PC-9 (cell line): ENCODE measurements at regions not wholly inside any gene's neighbourhood (a gene's known extent, or its start where the extent isn't known, plus 50 kb on each side); places are given as distances from the start of the nearest gene placed in this dataset.

Source experiments
- BruUV-seq: library from RNA; stranded (reverse); fragments of 400-500 nt; replicated peaks from 2 replicates; lab custom pipeline; 2021; lab: Mats Ljungman, UMichigan
- CTCF ChIA-PET: fragments of 300-600 bp; sonication (Branson Sonifier 250); formaldehyde crosslinking; loops from one replicate; lab custom pipeline; 2022; ENCODE audit warnings: antibody characterized with exemption; lab: Charles Lee
- POLR2A ChIA-PET: fragments of 300-600 bp; sonication (Branson Sonifier 250); formaldehyde crosslinking; loops from one replicate; lab custom pipeline; 2022; ENCODE audit warnings: antibody characterized with exemption; ENCODE audit not compliant: unreplicated experiment; lab: Charles Lee
- DNase-seq, 2 experiments: peaks; one replicate each; pipeline versions ENCODE4 v3.0.0 to v3.0.0-alpha.2; 2015 to 2022; ENCODE audit warnings: mixed read lengths in 1 of 2
- H2AFZ ChIP-seq: fragments of 200-600 bp; sonication (generic); 2 replicates; pipeline ENCODE4 v1.8.1; 2017; ENCODE audit warnings: antibody characterized with exemption
- H3F3A ChIP-seq: fragments of 200-600 bp; sonication (generic); 2 replicates; pipeline ENCODE4 v1.8.1; 2017; ENCODE audit warnings: antibody characterized with exemption, mild to moderate bottlenecking, low read depth; ENCODE audit not compliant: insufficient read depth
- H3K27ac ChIP-seq: fragments of 200-600 bp; sonication (generic); 2 replicates; pipeline ENCODE4 v1.6.1; 2016; ENCODE audit warnings: mixed run types
- H3K27me3 ChIP-seq: fragments of 200-600 bp; sonication (generic); 2 replicates; pipeline ENCODE4 v1.6.1; 2016; ENCODE audit warnings: low read depth, mixed run types; ENCODE audit not compliant: insufficient read depth
- H3K36me3 ChIP-seq: fragments of 200-600 bp; sonication (generic); 2 replicates; pipeline ENCODE4 v1.6.1; 2016; ENCODE audit warnings: low read depth, mixed run types
- H3K4me1 ChIP-seq: fragments of 200-600 bp; sonication (generic); replicated peaks from 2 replicates; pipeline ENCODE4 v1.6.1; 2016; ENCODE audit warnings: mixed run types; ENCODE audit not compliant: insufficient read depth
- H3K4me2 ChIP-seq: fragments of 200-600 bp; sonication (generic); 2 replicates; pipeline ENCODE4 v1.6.1; 2017; ENCODE audit warnings: mixed run types
- H3K4me3 ChIP-seq: fragments of 200-600 bp; sonication (generic); 2 replicates; pipeline ENCODE4 v1.6.1; 2016; ENCODE audit warnings: mixed run types
- H3K79me2 ChIP-seq: fragments of 200-600 bp; sonication (generic); 2 replicates; pipeline ENCODE4 v1.6.1; 2017; ENCODE audit warnings: low read depth, mixed run types
- H3K9me2 ChIP-seq: fragments of 200-600 bp; sonication (generic); 2 replicates; pipeline ENCODE4 v1.8.1; 2017; ENCODE audit warnings: mild to moderate bottlenecking; ENCODE audit not compliant: insufficient read depth
- H3K9me3 ChIP-seq: fragments of 200-600 bp; sonication (generic); 2 replicates; pipeline ENCODE4 v1.8.1; 2016; ENCODE audit warnings: low read depth; ENCODE audit not compliant: insufficient read depth
- H4K20me1 ChIP-seq: fragments of 200-600 bp; sonication (generic); 2 replicates; pipeline ENCODE4 v1.8.1; 2017; ENCODE audit not compliant: insufficient read depth
- CTCF ChIP-seq: fragments of 200-600 bp; sonication (generic); conservative IDR thresholded peaks from 2 replicates; pipeline ENCODE4 v1.6.1; 2017; ENCODE audit warnings: mixed run types, antibody characterized with exemption, mild to moderate bottlenecking, moderate library complexity
- EZH2 ChIP-seq: fragments of 200-600 bp; sonication (generic); IDR thresholded peaks from 2 replicates; pipeline ENCODE4 v1.8.0; 2017; ENCODE audit warnings: antibody characterized with exemption, low read depth
- intact Hi-C: fragments of 100-400 bp; cut with micrococcal nuclease; formaldehyde crosslinking; loops from one replicate; pipeline ENCODE4 v1.10.0; 2022; ENCODE audit not compliant: unreplicated experiment

GRCh38 chr4:31365006-31365690 is 645.0 kb downstream of the PCDH7 start:
- Histone ChIP-seq H3F3A (no peaks in the 10 kb centered on the region), H3K9me2 (no peaks in the 10 kb centered on the region), H3K27me3 (no peaks in the 10 kb centered on the region), H3K36me3 (no peaks in the 10 kb centered on the region), H3K4me2 (no peak overlapping the region), H3K9me3 (no peaks in the 10 kb centered on the region), H2AFZ (no peak overlapping the region), H3K79me2 (no peaks in the 10 kb centered on the region), H3K4me3 (no peak overlapping the region), H4K20me1 (no peaks in the 10 kb centered on the region), H3K27ac (no peak overlapping the region), H3K4me1 (no peaks in the 10 kb centered on the region)
- no peak for DNase-seq
- BruUV-seq: no TSS peak
- ChIA-PET CTCF (no interaction called here), POLR2A (no interaction called here)
- no peak for TF ChIP-seq CTCF
- no peak for TF ChIP-seq EZH2
- intact Hi-C loops: no loop called here

- no peak for DNase-seq
- Histone ChIP-seq H3F3A (no peaks in the 10 kb centered on the region), H3K9me3 (no peaks in the 10 kb centered on the region), H2AFZ (no peak overlapping the region), H3K27me3 (no peaks in the 10 kb centered on the region), H3K9me2 (no peaks in the 10 kb centered on the region), H3K4me1 (no peaks in the 10 kb centered on the region), H3K36me3 (no peaks in the 10 kb centered on the region), H4K20me1 (no peaks in the 10 kb centered on the region), H3K79me2 (no peaks in the 10 kb centered on the region), H3K4me2 (no peak overlapping the region), H3K4me3 (no peak overlapping the region), H3K27ac (no peak overlapping the region)
- no TSS peak for BruUV-seq
- intact Hi-C loops: no loop called here
- CTCF ChIA-PET: no interaction called here
- no peak for TF ChIP-seq EZH2
- no peak for TF ChIP-seq CTCF
- POLR2A ChIA-PET: no interaction called here
Measured at GRCh38 chr4:31366041-31366440, 645.9 kb downstream of the PCDH7 start.

GRCh38 chr4:31370866-31371465 is 650.8 kb downstream of the PCDH7 start:
- no peaks in the 10 kb centered on the region for H3K79me2 ChIP-seq
- no peaks in the 10 kb centered on the region for H3F3A ChIP-seq
- no peak overlapping the region for H3K27ac ChIP-seq
- TF ChIP-seq EZH2: no peak
- peak; percentile 81 for TF ChIP-seq CTCF
- H3K9me2 ChIP-seq: peaks cover 4% of the 10 kb centered on the region; the same call in 1 of the 2 replicates
- H3K4me3 ChIP-seq: no peak overlapping the region
- CTCF ChIA-PET: no interaction called here
- H3K9me3 ChIP-seq: no peaks in the 10 kb centered on the region
- no peaks in the 10 kb centered on the region for H4K20me1 ChIP-seq
- POLR2A ChIA-PET: no interaction called here
- intact Hi-C loops: loop anchor here (5.0 to 10.0 kb wide), 3 partner anchors 301 to 654 kb away; no protein-coding TSS in a partner anchor
- no peaks in the 10 kb centered on the region for H3K36me3 ChIP-seq
- H3K4me2 ChIP-seq: no peak overlapping the region
- no peaks in the 10 kb centered on the region for H3K27me3 ChIP-seq
- peak in 1 of 2 experiments; percentile 1 for DNase-seq
- no peaks in the 10 kb centered on the region for H3K4me1 ChIP-seq
- no TSS peak for BruUV-seq
- H2AFZ ChIP-seq: no peak overlapping the region
